GM23338 (cell line): ENCODE measurements at regions not wholly inside any gene's neighbourhood (a gene's known extent, or its start where the extent isn't known, plus 50 kb on each side); places are given as distances from the start of the nearest gene placed in this dataset.

Source experiments
- ATAC-seq: fragments of 200-7000 bp; cut with Tn5 transposase; 3 replicates; pipeline ENCODE4 v1.9.1; 2020
- DNase-seq: peaks from one replicate; pipeline ENCODE4 v3.0.0-alpha.2; 2015; ENCODE audit warnings: low spot score
- H2AFZ ChIP-seq: fragments of 200-600 bp; sonication (generic); 2 replicates; pipeline ENCODE4 v1.8.0; 2016; ENCODE audit warnings: antibody characterized with exemption, mild to moderate bottlenecking, moderate library complexity
- H3F3A ChIP-seq: fragments of 200-600 bp; sonication (generic); replicated peaks from 2 replicates; pipeline ENCODE4 v1.8.0; 2017; ENCODE audit warnings: antibody characterized with exemption, mixed run types, low read depth
- H3K27ac ChIP-seq: fragments of 200-600 bp; sonication (generic); 2 replicates; pipeline ENCODE4 v1.6.1; 2016; ENCODE audit warnings: low read depth
- H3K27me3 ChIP-seq: fragments of 200-600 bp; sonication (generic); 2 replicates; pipeline ENCODE4 v1.8.0; 2016; ENCODE audit warnings: mild to moderate bottlenecking, mixed run types, moderate library complexity; ENCODE audit not compliant: insufficient read depth
- H3K36me3 ChIP-seq: fragments of 200-600 bp; sonication (generic); 2 replicates; pipeline ENCODE4 v1.8.0; 2016; ENCODE audit warnings: mild to moderate bottlenecking; ENCODE audit not compliant: insufficient read depth
- H3K4me1 ChIP-seq: fragments of 200-600 bp; sonication (generic); 2 replicates; pipeline ENCODE4 v1.8.0; 2016; ENCODE audit warnings: mild to moderate bottlenecking, moderate library complexity; ENCODE audit not compliant: insufficient read depth
- H3K4me2 ChIP-seq: fragments of 200-600 bp; sonication (generic); 2 replicates; pipeline ENCODE4 v1.7.1; 2017; ENCODE audit warnings: mixed run types
- H3K4me3 ChIP-seq: fragments of 200-600 bp; sonication (generic); 2 replicates; pipeline ENCODE4 v1.6.1; 2016; ENCODE audit warnings: mixed run types
- H3K79me2 ChIP-seq: fragments of 200-600 bp; sonication (generic); replicated peaks from 2 replicates; pipeline ENCODE4 v1.8.0; 2017; ENCODE audit warnings: mild to moderate bottlenecking; ENCODE audit not compliant: insufficient read depth
- H3K9me2 ChIP-seq: fragments of 200-600 bp; sonication (generic); 2 replicates; pipeline ENCODE4 v1.8.0; 2017; ENCODE audit not compliant: insufficient read depth
- H4K20me1 ChIP-seq: fragments of 200-600 bp; sonication (generic); replicated peaks from 2 replicates; pipeline ENCODE4 v1.8.0; 2017; ENCODE audit warnings: mild to moderate bottlenecking; ENCODE audit not compliant: insufficient read depth
- H3K27ac Mint-ChIP-seq: 2 replicates; pipeline ENCODE4 v1.8.0; 2020; ENCODE audit warnings: inconsistent platforms, mild to moderate bottlenecking, moderate library complexity, mixed read lengths
- H3K27me3 Mint-ChIP-seq: 3 replicates; pipeline ENCODE4 v1.8.0; 2022; ENCODE audit warnings: low read depth, mild to moderate bottlenecking, moderate library complexity, mixed read lengths, inconsistent platforms; ENCODE audit not compliant: insufficient read depth, poor library complexity
- H3K36me3 Mint-ChIP-seq: 3 replicates; pipeline ENCODE4 v1.8.0; 2021; ENCODE audit warnings: low read depth, mild to moderate bottlenecking, inconsistent platforms, moderate library complexity, mixed read lengths
- H3K4me1 Mint-ChIP-seq: 3 replicates; pipeline ENCODE4 v1.8.0; 2020; ENCODE audit warnings: mild to moderate bottlenecking, inconsistent platforms, mixed read lengths
- H3K4me3 Mint-ChIP-seq: 3 replicates; pipeline ENCODE4 v1.8.0; 2021; ENCODE audit warnings: moderate library complexity, mild to moderate bottlenecking, inconsistent platforms, mixed read lengths
- H3K9me3 Mint-ChIP-seq: 3 replicates; pipeline ENCODE4 v1.8.0; 2020; ENCODE audit warnings: moderate library complexity, mild to moderate bottlenecking, inconsistent platforms, mixed read lengths
- CREB1 ChIP-seq: fragments of 250-450 bp; sonication (Bioruptor Pico); IDR thresholded peaks from 2 replicates; pipeline ENCODE4 v1.5.0; 2020; ENCODE audit warnings: low read depth, mild to moderate bottlenecking, moderate library complexity
- CTCF ChIP-seq, 2 experiments: fragments of 200-600 bp in 1 of 2; sonication (generic) in 1 of 2; conservative IDR thresholded peaks; 2 replicates each; pipeline versions ENCODE4 v1.5.1 to v1.6.1; 2016 to 2017; ENCODE audit warnings: antibody characterized with exemption in 2 of 2, low read depth in 2 of 2, mild to moderate bottlenecking in 2 of 2, moderate library complexity in 1 of 2
- ETS1 ChIP-seq: IDR thresholded peaks from 2 replicates; pipeline ENCODE4 v1.6.1; 2016; ENCODE audit warnings: antibody characterized with exemption
- EZH2 ChIP-seq: fragments of 200-600 bp; sonication (generic); IDR thresholded peaks from one replicate; pipeline ENCODE4 v1.8.0; 2017; ENCODE audit warnings: antibody characterized with exemption, mild to moderate bottlenecking, low read depth; ENCODE audit not compliant: unreplicated experiment
- EZH2phosphoT487 ChIP-seq: fragments of 200-600 bp; sonication (generic); IDR thresholded peaks from one replicate; pipeline ENCODE4 v1.8.1; 2018; ENCODE audit warnings: antibody characterized with exemption; ENCODE audit not compliant: unreplicated experiment
- JUNB ChIP-seq: IDR thresholded peaks from one replicate; pipeline ENCODE4 v1.6.1; 2016; ENCODE audit warnings: antibody characterized with exemption; ENCODE audit not compliant: unreplicated experiment
- NANOG ChIP-seq: IDR thresholded peaks from 2 replicates; pipeline ENCODE4 v1.6.1; 2016; ENCODE audit warnings: antibody characterized with exemption, borderline replicate concordance
- REST ChIP-seq: IDR thresholded peaks from one replicate; pipeline ENCODE4 v1.6.1; 2018; ENCODE audit warnings: antibody characterized with exemption; ENCODE audit not compliant: unreplicated experiment
- STAT1 ChIP-seq: IDR thresholded peaks from one replicate; pipeline ENCODE4 v1.6.1; 2016; ENCODE audit warnings: antibody characterized with exemption; ENCODE audit not compliant: unreplicated experiment
- ZNF114 ChIP-seq: fragments of 250-450 bp; sonication (Bioruptor Pico); IDR thresholded peaks from 2 replicates; pipeline ENCODE4 v1.5.0; 2020; ENCODE audit warnings: mild to moderate bottlenecking, moderate library complexity
- ZNF331 ChIP-seq: fragments of 250-450 bp; sonication (Bioruptor Pico); IDR thresholded peaks from 2 replicates; pipeline ENCODE4 v1.5.0; 2020; ENCODE audit warnings: low read depth, mild to moderate bottlenecking, moderate library complexity
- TF ChIP-seq, protein P1 (sequence below): fragments of 250-450 bp; sonication (Bioruptor Pico); IDR thresholded peaks from 2 replicates; pipeline ENCODE4 v1.5.0; 2020; ENCODE audit warnings: mild to moderate bottlenecking, moderate library complexity

- TF ChIP-seq ZNF331 (no peak), ETS1 (no peak)
Observed at GRCh38 chr6:33905071-33905609, 101.3 kb upstream of the MLN start (continued).

GRCh38 chr6:33904747-33905065, 100.9 kb upstream of the MLN start:
- no peak overlapping the region for H3K4me3 ChIP-seq
- H3K27ac ChIP-seq = no peak overlapping the region
- Mint-ChIP-seq H3K27ac (no peak overlapping the region), H3K9me3 (no peaks in the 10 kb centered on the region; the same call in 1 of the 3 replicates), H3K4me1 (peaks cover 24% of the 10 kb centered on the region), H3K36me3 (no peaks in the 10 kb centered on the region), H3K27me3 (peaks cover 11% of the 10 kb centered on the region), H3K4me3 (no peak overlapping the region)
- H3K4me1 ChIP-seq = no peaks in the 10 kb centered on the region
- H2AFZ ChIP-seq = no peak overlapping the region
- H3K27me3 ChIP-seq = no peaks in the 10 kb centered on the region
- no peaks in the 10 kb centered on the region for H3K79me2 ChIP-seq
- DNase-seq (no peak), ATAC-seq (peak; percentile 27; the same call in 2 of the 3 replicates)
- no peaks in the 10 kb centered on the region for H3F3A ChIP-seq
- no peaks in the 10 kb centered on the region for H4K20me1 ChIP-seq
- no peaks in the 10 kb centered on the region; the same call in 1 of the 2 replicates for H3K9me2 ChIP-seq
- H3K4me2 ChIP-seq = no peak overlapping the region
- no peaks in the 10 kb centered on the region for H3K36me3 ChIP-seq
- TF ChIP-seq STAT1 = no peak
- no peak for TF ChIP-seq ZNF331
- TF ChIP-seq, protein P1, sequence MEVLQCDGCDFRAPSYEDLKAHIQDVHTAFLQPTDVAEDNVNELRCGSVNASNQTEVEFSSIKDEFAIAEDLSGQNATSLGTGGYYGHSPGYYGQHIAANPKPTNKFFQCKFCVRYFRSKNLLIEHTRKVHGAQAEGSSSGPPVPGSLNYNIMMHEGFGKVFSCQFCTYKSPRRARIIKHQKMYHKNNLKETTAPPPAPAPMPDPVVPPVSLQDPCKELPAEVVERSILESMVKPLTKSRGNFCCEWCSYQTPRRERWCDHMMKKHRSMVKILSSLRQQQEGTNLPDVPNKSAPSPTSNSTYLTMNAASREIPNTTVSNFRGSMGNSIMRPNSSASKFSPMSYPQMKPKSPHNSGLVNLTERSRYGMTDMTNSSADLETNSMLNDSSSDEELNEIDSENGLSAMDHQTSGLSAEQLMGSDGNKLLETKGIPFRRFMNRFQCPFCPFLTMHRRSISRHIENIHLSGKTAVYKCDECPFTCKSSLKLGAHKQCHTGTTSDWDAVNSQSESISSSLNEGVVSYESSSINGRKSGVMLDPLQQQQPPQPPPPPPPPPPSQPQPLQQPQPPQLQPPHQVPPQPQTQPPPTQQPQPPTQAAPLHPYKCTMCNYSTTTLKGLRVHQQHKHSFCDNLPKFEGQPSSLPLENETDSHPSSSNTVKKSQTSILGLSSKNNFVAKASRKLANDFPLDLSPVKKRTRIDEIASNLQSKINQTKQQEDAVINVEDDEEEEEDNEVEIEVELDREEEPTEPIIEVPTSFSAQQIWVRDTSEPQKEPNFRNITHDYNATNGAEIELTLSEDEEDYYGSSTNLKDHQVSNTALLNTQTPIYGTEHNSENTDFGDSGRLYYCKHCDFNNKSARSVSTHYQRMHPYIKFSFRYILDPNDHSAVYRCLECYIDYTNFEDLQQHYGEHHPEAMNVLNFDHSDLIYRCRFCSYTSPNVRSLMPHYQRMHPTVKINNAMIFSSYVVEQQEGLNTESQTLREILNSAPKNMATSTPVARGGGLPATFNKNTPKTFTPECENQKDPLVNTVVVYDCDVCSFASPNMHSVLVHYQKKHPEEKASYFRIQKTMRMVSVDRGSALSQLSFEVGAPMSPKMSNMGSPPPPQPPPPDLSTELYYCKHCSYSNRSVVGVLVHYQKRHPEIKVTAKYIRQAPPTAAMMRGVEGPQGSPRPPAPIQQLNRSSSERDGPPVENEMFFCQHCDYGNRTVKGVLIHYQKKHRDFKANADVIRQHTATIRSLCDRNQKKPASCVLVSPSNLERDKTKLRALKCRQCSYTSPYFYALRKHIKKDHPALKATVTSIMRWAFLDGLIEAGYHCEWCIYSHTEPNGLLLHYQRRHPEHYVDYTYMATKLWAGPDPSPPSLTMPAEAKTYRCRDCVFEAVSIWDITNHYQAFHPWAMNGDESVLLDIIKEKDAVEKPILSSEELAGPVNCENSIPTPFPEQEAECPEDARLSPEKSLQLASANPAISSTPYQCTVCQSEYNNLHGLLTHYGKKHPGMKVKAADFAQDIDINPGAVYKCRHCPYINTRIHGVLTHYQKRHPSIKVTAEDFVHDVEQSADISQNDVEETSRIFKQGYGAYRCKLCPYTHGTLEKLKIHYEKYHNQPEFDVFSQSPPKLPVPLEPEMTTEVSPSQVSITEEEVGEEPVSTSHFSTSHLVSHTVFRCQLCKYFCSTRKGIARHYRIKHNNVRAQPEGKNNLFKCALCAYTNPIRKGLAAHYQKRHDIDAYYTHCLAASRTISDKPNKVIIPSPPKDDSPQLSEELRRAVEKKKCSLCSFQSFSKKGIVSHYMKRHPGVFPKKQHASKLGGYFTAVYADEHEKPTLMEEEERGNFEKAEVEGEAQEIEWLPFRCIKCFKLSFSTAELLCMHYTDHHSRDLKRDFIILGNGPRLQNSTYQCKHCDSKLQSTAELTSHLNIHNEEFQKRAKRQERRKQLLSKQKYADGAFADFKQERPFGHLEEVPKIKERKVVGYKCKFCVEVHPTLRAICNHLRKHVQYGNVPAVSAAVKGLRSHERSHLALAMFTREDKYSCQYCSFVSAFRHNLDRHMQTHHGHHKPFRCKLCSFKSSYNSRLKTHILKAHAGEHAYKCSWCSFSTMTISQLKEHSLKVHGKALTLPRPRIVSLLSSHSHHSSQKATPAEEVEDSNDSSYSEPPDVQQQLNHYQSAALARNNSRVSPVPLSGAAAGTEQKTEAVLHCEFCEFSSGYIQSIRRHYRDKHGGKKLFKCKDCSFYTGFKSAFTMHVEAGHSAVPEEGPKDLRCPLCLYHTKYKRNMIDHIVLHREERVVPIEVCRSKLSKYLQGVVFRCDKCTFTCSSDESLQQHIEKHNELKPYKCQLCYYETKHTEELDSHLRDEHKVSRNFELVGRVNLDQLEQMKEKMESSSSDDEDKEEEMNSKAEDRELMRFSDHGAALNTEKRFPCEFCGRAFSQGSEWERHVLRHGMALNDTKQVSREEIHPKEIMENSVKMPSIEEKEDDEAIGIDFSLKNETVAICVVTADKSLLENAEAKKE (CRISPR knock-in tag) = no peak
- no peak for TF ChIP-seq CTCF (conservative IDR thresholded peaks at IDR 0.05; ENCODE audit: low read depth in 2 of 2)
- no peak for TF ChIP-seq NANOG
- TF ChIP-seq EZH2 = no peak
- TF ChIP-seq CREB1 (CRISPR knock-in tag) = no peak
- no peak for TF ChIP-seq ETS1
- TF ChIP-seq REST = no peak
- no peak for TF ChIP-seq ZNF114 (CRISPR knock-in tag)
- TF ChIP-seq JUNB = no peak
- no peak for TF ChIP-seq EZH2phosphoT487
